NCI-H128 (cell line): ENCODE measurements at regions not wholly inside any gene's neighbourhood (a gene's known extent, or its start where the extent isn't known, plus 50 kb on each side); places are given as distances from the start of the nearest gene placed in this dataset.

ENCODE experiments used
- DNase-seq: peaks from one replicate; lab custom pipeline; 2025; ENCODE audit not compliant: unreplicated experiment; lab: John Stamatoyannopoulos, UW

DNA sequence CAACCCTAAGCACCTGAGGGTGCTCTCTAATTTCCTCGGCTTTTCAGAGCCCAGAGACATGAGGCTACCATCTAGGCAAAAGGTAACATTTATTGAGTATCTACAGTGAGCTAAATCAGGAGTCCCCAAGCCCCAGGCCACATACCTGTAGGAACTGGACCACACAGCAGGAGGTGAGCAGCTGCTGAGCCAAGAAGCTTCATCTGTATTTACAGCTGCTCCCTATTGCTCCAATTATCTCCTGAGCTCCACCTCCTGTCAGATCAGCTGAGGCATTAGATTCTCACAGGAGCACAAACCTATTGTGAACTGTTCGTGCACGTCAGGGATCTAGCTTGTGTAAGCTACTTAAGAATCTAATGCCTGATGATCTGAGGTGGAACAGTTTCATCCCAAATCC is 70.2 kb downstream of the RND3 start:
- DNase-seq = no peak

DNA sequence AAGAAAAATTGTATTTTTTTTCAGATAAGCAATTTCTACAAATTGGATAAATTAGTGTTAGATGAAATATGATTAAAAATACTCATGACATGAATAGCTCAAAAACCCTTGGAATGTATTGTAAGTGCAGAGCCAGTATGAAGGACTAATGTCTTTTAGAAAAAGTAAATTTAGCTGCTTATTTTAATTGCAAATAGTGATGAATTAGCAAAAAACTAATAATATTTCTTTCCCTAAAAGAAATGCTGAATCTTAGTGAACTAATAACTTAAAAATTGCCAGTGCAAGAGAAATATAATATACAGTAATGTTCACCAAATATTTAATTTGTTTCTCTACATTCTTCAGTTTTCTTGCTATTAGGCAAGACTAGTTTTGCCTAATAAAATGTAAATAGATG is 72.4 kb downstream of the RND3 start:
- no peak for DNase-seq

DNA sequence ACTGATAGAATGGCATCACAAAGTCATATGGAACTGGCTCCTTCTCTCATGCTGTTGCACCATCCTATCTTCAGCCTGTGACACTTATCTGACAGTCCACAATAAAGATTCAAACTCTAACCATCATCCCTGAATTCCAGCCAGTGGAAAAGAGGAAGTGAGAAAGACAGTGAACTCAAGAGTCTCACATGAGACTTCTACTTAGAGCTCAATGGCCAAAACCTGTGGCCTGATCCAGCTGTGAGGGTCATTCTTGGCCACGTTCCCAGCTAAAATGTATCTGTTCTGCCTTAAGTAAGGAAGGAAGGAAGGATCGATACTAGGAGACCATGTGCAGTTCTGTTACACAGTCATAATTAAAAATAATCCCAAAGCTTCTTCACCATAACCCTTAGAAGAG is 73.6 kb downstream of the RND3 start:
- no peak for DNase-seq

DNA sequence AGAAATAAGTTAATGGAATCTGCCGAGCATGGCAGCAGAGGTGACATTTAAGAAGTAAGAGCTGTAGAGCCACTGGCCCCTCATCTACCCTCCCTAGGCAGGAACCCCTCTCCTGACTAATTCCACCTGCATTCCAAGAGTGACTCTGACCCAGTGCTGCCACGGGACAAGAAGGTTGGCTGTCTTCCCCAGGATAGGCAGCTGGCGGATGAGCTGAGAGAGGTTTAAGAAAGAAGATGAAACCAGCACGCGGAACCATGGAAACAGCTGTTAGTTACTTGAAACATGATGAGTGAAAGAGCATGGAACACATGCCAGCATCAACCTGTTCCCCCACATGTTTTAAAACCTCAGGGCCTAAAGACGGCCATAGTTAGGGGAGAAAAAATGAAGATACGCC is 74.1 kb downstream of the RND3 start:
- DNase-seq = no peak

DNA sequence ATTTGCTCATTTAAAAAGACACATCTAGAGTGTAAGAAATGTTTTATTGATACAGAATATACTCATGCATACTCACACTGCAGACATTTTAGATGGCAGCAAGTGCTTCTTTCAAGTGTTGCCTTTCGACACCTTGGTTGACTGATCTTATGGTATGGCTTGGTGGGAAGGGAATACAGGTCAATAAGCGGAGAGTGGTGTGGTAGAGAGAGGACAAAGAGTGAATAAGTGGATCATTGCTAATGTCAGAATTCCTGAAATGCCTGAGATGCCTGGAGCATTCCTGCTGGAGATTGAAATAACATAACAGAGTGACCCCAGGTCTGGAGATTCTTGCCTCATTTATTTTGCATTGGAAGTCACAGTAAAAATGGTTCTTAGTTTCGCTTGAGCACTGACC is 76.7 kb downstream of the RND3 start:
- DNase-seq = no peak

DNA sequence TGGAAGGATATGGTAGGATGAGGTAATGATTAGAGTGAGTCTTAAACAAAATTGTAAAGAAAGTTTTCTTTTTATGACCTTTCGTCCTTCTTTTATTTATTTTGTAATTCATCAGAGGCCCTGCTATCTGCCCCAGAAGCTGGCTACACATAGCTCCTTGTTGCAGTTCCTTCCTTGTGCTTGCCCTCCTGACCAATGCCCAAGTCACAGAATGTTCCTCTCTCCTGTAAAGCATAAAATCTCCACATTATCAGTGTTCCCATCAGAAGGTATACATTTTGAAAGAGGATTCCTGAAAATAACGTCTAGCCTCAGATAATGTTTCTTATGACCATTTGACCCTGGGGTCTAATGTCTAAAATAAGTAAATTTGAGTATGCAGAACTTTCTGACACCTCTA is 78.3 kb downstream of the RND3 start:
- DNase-seq = no peak

DNA sequence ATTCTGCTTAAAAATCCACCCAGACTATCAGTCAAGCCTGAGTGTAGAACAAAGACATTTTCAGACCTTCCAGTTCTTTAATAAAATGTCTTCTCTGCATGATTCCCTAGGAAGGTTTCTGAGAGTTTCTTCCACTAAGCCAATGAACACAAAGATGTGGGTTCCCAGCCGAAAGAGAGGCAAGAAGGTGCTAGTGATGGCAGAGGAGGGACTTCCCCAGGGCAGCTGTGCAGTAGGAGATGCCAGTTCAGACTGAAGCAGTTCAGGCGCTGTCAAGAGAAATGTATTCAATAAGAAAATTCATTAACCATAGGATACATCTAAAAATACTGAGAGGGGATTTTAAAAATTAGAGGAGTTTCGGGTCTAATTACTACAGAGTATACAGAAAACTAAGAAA is 83.3 kb downstream of the RND3 start:
- no peak for DNase-seq

DNA sequence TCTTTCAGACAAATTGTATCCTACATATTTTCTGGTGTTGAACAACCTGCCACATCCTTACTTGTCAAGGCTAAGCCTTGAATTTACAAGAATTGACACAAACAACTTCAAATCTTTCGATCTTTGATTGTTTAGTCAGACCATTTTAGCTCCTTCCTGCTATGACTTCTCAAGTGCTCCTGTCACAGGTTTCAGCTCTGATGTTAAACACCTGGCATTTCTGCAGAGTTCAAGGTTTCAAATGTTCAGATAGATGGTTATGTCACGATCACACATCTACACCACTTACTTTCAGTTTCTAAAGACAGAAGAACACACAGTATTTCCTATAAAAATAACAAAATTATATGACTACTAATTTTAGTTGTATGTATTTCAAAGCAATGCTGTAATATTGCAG is 84.0 kb downstream of the RND3 start:
- DNase-seq = no peak

DNA sequence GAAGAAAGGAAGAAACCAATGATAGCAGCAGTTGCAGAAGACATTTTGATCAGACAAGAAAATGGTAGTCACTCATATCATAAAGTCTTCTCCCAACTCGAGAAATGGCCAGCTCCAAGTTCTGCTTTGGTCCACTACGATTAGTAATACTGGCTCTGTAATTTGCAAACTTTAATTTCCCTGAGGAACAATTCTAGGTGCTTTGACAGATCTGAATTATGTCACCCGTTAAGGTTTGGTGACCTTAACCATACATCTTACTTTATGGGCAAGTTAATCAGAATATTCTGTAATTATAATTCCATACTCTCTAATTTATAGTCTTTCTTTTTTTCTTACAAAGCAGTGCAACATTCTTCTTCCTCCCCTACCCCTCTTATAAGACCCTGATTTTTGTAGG is 84.5 kb downstream of the RND3 start:
- no peak for DNase-seq

DNA sequence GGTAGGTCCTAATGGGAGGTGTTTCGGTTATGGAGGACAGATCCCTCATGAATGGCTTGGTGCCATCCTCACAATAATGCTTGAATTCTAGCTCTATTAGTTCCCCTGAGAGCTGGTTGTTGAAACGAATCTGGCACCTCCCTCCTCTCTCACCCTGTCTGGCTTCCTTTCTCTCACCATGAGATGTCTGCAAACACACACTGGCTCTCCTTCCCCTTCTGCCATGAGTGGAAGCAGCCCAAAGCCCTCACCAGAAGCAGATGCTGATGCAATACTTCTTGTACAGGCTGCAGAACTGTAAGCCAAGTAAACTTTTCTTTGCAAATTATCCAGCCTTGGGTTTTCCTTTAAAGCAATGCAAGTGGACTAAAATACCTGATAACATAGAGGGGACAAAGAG is 86.6 kb downstream of the RND3 start:
- no peak for DNase-seq

DNA sequence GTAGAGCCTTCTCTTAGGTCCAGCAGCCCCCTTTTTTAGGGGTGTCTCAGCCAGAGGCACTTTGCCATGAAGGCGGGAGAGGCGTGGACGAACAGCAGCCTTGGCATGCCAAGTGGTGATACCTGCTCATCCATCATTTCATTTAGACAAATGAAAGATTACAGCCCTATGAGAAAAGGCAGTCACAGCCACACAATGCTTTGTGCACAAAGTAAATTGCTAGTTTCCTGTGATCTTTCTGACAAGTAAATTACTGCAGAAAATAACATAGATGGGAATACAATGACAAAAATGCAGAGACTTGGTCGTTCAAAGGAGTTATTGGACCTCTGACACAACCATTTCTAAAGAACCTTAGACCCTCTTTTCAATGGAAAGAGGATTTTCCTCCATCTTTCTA is 94.9 kb downstream of the RND3 start:
- DNase-seq = no peak

DNA sequence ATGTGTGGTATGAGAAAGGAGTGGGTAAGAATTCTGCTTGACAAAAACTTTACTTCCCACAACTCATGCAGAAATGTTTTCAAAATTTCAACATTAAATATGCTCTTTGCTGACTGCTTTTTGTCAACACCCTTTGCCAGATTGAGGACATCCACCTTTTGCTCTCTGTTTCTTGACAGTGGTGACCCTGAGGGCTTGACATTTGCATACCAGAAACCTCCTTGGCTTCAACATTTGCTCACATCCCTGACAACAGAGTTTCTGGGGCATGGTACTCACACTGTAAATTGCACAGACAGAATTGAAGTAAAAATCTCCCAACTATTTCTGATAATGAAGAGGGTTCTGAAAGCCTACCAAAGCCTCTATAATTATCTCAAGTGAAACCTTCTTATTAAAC is 95.7 kb downstream of the RND3 start:
- no peak for DNase-seq

DNA sequence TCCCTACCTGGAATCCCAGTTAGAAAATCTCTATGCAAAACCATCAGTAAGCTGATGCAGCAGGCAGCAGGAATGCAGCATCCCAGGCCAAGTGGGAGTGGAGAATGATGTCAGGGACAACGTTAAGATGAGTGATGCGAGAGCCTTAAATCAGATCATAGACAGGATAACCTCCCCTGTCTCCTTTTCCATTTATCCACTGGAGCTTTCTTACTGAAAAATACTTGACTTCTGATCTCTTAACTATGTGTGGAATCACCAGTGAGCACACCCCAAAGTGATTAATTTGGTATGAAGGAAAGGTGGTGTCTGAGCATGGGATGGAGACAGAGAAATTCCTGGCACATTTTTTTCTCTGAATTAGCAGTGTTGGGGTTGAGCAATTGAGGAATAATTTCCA is 98.0 kb downstream of the RND3 start:
- DNase-seq = no peak

DNA sequence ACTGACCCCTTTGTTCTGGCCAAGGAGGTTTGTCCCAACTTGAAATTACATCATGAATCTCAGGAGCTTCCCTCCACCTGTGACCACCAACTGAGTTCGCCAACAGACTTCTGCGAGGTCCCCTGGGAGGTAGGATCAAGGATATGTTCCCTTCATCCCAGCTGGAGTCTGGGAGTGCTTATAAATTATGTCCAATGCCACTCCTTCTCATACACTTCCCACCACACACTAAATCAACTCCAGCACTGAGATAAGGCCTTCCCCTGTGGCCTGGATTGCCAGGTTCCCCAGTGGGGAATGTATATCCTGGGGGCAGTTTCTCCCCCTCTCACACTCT is 99.2 kb downstream of the RND3 start:
- no peak for DNase-seq

DNA sequence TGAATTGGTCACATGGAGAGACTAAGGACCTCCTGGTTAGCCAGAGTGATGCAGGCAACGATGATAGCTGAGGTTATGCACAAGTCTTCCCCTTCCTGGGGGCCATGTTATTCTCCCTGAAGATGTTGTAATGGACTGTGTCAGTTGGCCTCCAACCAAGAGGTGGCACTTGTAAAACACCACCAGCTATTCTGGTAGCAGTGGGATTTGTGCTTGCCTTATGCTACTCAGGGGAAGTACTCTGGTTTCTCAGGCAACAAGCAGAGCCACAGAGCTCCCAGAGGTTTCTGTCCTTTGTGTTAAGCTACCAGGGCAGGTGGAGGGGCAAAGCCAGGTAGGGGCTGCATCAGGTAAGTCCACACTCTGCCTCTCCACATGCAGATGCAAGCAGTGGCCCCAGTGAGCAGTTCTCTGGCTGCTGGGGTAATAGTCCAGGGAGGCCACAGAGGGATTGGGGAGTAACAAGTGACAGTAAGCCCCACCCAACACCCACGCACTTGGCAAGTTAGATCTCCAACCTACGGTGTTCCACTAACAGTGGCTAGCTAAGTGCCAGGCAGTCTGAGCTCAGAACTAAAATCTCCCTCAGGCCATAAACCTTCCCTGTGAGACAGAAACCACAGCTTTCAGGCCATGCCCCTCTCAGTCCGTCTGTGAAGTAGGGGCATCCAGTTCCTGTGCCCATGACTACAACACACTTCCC is 99.7 kb downstream of the RND3 start:
- no peak for DNase-seq

DNA sequence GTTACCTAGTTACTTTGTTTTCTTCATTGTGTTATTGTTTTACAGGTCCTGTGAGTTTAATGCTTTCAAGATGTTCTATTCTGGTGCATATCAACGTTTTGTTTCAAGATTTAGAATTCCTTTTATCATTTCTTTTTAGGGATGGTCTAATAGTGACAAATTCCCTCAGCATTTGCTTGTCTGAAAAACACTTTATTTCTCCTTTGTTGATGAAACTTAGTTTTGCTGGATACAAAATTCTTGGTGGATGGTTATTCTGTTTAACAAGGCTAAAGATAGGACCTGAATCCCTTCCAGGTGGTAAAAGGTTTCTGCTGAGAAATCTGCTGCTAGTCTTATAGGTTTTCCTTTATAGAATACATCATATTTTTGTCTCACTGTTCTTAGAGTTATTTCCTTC is 102.3 kb downstream of the RND3 start:
- no peak for DNase-seq

DNA sequence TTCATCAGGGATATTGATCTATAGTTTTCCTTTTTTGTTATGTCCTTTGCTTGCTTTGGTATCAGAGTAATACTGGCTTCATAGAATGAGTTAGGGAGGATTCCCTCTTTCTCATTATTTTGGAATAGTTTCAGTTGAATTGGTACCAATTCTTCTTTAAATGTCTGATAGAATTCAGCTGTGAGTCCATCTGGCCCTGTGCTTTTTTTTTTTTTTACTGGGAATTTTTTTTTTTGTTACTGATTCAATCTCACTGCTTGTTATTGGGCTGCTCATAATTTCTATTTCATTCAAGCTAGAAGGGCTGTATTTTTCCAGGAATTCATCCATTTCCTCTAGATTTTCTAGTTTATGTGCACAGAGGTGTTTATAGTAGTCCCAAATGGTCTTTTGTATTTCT is 103.9 kb downstream of the RND3 start:
- no peak for DNase-seq

DNA sequence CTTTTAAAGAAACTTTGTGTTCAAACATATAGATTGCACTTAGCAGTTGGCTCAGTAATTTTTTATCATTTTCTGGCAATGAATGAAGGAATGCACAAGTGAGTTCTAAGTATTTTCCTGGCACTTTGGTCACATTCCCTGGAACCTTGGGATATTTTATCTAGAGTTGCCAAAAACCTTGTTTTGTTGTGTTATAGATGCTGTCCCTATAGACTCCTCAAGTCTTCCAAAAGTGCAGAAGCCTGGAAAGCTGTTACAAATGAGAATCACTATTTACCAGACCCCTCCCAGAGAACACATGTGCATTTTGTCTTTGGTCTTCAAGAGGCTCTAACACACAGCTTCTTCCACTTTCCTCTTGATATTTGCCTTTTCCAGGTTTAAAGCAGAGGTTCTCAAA is 108.3 kb downstream of the RND3 start:
- DNase-seq = no peak

DNA sequence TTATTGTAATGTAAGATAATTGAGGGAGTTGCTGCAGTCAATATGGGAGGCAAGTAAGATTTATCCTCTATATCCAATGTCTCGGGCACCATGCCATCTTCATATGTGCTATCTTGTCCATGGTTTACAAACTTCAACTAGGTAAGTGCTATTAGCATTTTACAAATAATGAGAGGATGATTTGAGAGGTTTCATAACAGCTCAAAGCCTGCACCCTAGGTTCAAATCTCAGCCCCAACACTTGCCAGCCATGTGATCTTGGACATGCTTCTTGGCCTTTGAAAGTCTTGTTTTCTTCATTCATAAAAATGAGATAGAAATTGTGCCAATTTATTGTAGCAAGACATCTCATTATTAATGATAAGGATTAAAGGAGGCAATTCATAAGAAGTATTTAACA is 108.8 kb downstream of the RND3 start:
- no peak for DNase-seq

DNA sequence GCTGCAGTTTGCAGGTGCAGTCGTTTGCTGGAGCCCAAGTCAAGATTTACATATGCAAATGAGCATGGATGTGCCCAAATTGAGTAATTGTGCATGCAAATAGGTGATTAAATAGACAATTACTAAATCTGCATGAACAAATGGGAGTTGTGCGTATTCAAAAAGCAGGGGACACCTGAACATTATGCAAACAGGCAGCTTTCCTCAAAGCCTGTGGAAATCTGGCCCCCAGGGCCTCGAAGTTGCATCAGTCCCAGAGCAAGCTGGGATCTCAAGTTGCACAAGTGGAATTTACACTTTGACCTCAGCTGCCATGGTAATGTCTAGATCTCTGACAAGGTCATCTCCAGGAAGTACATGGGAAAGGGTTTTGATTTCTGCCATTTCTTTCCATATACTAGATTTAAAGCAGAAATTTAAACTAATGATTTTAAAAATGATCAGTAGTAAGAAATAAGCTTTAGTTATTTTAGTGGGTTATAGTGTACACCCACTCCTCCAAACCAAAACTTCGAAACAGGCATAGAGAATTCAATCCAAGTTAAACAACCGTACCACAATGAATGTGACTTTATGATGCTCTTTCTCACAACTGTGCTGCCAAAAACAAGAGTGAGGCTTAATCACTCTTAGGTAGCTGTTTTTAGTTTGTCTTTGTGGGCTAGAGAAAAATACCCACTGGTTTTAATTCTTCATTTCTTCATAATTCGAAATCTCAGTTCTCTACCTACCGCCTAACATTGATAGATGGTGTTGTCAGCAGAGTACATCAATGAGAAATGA is 110.7 kb downstream of the RND3 start:
- no peak for DNase-seq

DNA sequence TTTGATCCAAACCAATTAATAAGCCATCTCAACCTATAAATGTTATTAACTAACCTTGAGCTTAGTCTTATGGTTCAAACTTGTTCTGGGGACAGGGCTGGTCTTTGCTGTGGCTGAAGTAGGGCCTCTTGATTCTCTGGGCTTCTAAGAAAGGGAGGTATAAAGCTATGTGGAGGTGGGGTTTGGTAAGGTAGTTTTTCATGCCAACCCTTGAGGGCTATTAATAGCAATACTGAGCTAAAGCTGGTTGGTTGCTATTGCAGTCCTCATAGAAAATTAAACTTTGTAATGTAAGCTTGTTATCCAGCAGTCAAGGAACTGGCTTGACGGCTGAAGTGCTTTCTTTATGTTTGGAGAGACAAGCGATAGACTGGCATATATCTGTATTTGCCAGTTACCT is 112.1 kb downstream of the RND3 start:
- no peak for DNase-seq

DNA sequence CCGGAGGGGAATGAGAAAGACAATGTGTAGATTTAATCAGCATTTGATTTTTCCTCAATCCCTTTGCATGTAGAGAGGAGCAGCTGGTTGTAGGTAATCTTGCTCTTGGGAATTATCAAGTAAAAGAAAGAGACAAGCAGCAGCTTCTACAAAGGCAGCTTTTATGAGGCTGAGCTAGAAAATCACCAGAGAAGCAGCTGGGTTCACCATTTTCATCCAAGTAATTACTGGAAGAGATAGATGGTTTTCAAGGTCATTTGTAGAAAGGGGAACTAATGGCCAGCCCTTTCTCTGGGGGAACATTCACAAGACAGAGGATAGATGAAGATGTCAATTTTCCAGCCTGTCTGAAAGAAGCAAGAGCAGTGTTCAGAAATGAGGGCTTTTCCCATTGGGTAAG is 113.0 kb downstream of the RND3 start:
- DNase-seq = no peak

DNA sequence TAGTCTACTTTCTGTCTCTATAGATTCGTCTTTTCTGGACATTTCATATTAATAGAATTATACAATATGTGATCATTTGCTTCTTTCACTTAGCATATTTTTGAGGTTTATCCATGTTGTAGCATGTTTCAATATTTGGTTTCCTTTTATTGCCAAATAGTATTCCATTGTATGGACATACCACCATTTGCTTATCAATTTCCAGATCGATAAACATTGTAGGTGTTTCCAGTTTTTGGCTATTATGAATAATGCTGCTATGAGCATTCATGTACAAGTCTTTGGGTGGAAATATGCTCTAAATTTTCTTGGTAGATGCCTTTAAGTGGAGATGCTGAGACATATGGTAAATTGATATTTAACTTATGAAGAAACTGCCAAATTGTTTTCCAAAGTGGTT is 114.1 kb downstream of the RND3 start:
- DNase-seq = no peak
